ENCODE measurements at regions not wholly inside any gene's neighbourhood (a gene's known extent, or its start where the extent isn't known, plus 50 kb on each side); places are given as distances from the start of the nearest gene placed in this dataset.

DNA sequence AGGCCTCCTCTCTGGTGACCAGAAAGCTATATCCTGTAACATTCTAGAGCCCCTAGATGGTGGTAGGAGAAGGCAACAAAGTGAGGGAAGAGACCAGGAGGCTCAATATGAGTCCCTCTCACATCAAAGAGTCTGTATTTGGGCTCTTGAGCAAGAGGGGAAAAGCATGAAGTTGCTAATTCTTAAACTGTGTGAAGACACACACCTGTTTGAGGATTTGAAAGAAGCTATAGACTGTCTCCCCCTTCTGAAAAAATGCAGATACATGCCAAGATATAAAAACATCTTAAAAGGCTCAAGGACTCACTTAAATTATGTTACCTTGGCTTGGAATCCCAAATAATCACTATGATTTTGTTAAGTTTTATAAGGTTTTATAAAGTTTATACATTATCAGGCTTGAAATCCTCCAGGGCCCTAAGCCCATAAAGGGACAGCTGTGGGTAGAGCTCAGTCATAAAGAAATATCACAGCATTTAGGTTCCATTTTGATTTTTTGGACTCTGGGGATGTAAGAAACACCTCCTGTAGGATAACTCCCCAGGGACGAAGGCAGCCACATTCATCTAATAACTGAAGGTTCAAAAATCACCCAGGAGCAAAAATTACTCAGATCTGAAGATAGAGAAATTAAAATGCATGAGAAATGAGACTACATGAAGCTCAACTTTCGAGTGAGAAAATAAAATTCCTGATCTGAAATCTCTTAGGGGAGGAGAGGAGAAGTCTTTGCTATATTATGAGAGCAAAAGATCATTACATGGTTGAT is 136.1 kb upstream of the LGALSL start:
- DNase-seq (ENCODE audit: low read depth), result no peak

DNA sequence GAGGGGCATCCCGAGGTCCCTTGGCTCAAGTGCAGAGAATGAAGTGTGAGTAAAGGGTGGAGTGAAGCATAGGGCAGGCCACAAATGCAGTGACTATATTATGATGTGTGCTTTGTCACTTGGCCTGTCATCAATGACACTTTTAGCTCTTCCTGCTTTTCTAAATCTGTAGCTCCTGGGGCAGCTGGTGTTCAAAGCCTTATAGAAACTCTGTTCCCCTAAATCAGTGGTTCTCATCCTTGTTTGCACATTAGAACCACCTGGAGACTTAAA is 135.6 kb upstream of the LGALSL start:
- DNase-seq (ENCODE audit: low read depth), result no peak

DNA sequence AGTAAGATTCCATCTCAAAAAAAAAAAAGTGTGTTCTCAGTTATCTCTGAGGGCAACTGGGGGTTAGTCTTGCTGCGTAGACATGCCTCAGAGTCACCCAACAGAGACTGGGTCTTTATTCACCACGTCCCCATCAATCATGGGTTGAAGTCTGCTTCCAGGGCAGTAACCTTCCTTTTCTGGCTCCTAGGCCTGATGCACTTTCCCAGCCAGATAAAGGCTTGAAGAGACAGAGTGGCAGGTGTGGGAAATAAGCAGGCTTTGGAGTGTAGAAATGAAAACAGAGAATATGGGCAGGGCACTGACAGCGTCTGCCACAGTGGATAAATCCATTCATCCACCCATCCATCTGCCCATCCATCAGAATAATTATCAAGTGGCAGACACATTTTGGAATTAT is 134.1 kb upstream of the LGALSL start:
- DNase-seq (ENCODE audit: low read depth), result no peak

DNA sequence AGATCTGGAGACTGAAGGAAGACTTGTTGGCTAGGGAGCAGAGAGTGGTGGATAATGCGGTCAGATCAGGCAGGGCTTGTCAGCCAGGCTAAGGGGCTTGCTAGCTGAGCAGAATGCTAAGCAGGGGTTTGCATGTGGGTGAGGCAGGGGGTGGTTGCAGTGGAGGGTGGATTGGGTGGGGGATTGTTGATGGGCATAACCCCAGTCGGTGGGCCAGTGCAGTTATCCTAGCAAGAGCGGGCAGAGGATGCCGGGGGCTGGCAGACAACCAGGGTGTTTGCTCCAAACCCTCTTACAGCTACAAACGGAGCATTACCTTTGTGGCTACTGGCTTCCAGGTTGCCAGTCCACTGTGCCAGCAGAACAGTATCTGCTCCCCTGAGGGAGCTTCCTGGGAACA is 131.5 kb upstream of the LGALSL start:
- no peak for DNase-seq (ENCODE audit: low read depth)

DNA sequence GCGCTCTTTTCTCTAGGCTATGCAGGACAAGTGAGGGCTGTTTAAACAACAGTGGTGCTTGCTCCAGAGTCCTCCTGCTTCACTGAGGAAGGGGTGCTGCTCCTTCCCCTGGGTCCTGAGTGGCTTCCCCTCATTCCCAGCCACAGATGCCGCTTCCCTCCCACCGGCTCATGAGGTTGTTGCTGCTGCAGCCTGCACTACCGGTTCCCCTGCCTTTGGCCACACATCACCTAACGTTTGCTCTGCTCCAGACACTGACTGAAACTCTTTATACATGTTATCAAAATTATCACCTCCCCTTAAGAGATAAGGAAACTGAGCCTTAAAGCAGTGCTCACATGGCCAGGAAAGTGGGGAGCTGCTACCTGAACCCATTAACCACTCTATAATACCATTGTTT is 130.8 kb upstream of the LGALSL start:
- no peak for DNase-seq (ENCODE audit: low read depth)

DNA sequence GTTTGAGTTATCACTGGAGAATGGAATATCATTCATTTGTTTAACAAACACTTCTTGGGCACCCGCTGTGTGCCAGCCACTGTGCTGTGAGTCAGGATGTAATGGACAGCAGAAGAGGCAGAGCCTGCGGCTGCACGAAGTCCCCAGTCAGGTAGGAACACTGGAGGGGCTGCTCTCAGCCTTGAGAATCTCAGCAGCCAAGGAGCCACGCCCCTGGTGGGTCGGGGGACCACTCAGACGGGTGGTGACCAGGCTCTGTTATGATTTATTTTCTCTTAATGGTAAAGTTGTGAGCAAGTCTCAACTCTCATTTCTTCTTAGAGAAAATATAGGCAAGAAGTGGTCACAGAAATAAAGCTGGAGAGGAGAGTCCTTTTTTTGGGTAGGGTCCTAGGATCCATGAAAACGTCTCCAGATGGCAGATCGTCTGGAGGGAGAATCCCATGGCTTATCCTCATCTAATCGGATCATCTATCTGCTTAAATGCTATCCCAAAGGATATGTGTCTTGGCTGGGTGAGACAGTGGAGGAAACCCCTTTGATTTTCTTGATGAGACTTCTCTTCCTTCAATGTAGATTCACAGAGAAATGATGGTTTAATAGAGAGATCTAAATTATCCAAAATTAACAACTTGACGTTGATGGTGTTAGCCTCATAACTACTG is 129.1 kb upstream of the LGALSL start:
- DNase-seq (ENCODE audit: low read depth), result no peak

DNA sequence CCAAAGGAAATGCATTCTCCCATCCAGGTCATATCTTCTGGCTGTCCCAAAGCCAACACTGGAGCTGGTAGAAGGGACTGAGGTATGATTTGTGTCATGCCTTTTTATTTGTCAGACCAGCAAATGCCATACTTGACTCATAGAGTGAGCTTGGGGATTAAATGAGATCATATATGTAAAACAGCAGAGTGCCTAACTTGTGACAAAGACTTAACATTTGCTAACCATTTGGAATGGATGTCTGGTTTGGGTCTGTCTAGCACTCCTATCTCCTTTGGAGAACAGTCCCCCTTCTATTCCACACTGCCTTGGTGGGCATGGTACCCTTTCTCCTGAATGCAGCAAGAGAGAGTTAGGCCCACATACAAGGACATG is 128.5 kb upstream of the LGALSL start:
- DNase-seq (ENCODE audit: low read depth), result no peak

DNA sequence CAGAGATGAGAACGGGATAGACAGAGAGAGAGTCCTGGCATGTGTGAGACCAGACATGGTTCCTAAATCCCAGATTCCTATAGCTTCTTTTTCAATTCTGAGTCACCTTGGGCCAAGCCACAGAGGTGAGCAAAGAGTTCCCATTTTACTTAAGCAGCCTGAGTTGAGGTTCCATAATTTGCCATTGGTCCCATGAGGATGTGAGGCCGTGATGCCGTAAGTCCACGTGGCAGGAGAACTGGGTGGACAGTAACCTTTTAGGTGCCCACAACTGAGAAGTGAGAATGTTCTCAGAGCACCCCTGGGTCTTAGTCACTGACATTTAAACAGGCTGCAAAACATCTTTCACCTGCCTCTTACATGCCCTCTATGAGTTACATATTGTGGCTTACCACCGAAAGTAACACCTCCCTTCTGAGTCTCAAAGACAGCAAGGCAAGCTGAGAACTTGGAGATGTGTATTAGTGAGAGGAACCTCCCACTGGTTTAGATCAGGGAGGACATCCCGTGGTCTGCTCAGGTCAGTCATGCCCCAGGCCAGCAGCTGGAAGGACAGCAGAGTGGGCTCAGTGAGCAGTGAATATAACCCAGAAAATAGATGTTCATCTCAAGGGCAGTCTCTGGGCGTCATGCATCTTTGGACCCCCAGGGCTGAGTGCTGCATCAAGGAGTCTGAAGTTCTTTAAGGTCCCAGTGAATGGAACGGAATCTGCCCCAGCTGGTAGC is 127.9 kb upstream of the LGALSL start:
- DNase-seq (ENCODE audit: low read depth), result peak; percentile 6

DNA sequence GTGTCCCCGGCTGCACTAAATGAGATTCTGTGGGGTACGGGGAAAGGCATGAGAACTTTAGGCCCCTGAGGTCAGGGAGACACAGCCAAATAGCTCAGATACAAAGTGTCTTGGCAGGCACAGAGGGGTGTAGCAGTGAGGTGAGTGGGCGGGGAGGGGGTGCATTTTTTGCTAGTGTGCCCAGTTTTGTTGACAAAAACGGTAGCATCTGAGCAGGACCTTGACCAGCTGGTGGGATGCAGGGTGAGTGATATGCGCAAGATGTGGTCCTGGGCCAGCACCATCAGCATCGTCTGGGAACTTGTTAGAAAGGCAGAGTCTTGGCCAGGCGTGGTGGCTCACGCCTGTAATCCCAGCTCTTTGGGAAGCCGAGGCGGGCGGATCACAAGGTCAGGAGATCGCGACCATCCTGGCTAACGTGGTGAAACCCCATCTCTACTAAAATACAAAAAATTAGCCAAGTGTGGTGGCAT is 127.3 kb upstream of the LGALSL start:
- DNase-seq (ENCODE audit: low read depth), result no peak

DNA sequence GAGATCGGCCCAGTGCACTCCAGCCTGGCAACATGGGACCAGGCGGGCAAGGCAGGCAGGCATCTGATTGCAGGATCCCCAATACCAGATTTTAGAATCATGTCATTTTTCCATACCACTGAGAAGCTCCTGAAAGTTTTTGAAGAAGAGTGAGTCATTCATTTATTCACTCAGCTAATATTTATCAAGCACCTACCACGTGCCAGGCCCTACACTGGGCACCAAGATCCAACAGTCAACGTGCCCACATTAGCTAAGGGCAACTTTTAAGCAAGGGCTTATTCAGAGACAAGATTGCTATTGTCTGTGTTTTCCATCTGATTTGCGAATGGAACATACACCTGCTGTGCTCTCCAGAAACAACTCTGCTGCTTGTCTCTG is 126.8 kb upstream of the LGALSL start:
- no peak for DNase-seq (ENCODE audit: low read depth)

DNA sequence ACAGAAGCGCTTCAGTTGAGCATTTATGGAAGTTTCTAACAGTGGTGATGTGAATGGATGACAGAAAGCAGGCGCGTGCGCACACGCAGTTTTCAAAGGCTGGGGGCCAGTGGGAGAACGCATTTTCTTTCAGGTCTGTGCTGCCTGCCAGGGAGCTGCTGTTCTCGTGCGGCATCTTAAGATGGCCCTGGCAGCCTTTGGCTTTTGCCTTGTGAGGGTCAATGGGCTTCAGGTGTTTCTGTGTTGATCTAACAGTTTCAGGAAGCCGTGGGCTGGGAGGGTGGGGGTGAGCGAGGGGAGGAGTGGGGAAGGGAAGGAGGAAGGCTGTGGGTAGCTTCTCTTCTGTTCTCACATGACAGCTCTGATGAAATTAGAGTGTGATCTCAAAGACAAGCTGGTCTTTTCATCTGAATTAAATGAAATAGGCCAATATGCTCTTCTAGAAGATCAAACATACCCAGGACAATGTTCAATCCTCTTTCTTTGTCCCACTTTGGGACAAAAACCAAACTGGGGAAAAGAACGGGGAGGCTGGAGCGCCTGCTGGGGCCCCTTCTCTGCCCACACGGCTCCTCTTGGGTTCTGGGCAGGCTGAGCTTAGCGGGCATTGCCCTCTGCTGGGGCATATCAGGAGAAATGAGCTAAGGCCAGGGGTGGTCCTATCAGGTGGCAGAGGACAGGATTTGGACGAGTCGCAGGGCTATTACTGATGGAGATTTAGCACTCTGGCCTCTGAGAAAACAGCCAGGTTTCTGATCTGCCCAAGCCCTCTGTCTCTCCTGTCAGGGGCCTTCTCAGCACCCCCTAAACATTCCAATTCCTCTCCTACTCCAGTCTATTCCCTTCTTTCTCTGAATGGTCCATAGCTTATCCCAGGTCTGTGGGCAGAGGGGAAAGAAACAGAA is 126.2 kb upstream of the LGALSL start:
- peak; percentile 19 for DNase-seq (ENCODE audit: low read depth)

DNA sequence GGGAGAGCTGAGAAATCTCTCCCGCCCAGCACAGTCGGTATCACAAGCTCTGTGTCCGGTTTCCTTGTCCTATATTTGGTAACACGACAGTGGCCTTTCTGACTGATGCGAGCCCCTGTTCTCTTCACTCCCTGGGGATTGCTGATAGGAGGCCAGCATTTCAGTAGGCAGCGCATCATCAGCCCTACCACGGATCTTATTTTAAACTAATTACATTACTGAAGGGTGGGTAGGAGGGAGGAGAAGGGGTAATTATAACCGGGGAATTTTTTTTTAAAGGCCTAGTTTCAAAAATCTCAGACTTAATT is 125.6 kb upstream of the LGALSL start:
- DNase-seq (ENCODE audit: low read depth), result no peak

DNA sequence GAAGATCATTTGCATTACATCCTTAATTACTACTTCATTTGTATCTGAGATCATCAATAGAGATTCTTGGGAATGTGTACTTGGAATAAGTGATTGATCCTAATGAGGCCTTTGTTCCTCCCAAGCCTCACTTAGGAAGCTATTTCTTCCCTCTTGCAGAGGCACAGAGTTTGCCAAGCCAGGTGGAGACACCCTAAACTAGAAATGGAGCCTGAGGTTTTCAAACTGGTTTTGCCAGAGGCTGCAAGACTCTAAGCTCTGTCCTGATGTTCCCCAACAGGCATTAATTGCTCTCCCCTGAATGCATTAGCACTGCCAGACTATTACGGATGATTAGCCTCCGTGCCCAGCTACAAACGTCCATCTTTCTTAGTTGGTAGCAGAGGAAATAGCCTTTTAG is 125.2 kb upstream of the LGALSL start:
- DNase-seq (ENCODE audit: low read depth), result no peak

DNA sequence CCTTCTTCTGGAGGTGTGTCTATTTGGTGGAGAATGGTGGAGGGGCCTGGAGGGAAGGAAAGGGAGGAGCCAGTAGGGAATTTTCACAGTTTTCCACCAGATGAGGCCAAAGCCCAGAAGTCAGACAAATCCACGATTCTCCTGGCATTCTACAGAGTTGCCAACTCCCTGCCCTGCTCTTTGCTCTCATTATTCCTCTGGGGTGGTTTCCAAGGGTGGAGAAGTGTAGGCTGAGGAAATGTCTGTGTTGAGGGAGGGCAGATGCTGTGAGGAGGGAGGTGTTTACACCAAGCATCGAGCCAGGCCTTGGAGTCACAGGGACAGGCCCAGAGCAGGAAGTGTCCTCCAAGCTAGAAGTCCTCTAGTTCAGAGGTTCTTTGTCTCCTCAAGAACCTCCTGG is 124.1 kb upstream of the LGALSL start:
- DNase-seq (ENCODE audit: low read depth), result no peak

DNA sequence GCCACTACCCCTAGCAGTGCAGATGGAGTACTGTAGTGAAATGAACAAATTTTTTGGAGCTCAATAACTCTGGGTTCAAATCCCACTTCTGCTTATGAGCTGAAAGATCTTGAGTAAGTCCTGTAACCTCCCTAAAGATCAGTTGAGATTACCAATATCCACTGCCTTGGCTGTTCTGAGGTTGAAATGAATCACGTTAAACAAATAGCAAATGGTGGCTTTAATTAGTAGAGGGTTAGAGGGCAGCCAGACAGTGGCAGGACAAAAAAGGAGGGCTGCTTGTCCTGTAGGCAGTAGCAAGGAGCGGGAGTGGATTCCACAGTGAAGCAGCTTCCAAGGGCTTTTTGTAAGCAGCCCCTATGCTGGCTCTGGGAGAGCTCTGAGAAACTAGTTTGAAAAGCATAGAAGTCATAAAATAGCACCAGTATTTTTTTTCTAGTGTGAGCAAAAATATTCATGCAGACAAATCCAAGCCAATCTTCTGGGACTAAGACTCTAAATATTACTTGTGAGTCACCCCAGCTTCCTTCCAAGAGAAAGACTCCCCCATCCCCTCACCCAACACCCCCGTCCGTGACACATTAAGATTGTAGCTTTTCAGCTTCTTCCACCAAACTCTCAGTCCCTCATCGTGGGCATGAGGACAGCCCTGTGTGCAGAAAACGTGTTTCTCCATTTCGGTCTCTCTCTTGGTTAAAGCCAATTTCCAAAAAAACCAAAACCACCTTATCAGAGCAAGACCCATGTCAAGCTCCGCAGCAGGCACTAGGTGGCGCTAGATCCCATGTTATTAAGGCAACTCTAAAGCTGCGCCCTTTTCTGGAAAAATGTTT is 123.5 kb upstream of the LGALSL start:
- DNase-seq (ENCODE audit: low read depth), result peak; percentile 64

DNA sequence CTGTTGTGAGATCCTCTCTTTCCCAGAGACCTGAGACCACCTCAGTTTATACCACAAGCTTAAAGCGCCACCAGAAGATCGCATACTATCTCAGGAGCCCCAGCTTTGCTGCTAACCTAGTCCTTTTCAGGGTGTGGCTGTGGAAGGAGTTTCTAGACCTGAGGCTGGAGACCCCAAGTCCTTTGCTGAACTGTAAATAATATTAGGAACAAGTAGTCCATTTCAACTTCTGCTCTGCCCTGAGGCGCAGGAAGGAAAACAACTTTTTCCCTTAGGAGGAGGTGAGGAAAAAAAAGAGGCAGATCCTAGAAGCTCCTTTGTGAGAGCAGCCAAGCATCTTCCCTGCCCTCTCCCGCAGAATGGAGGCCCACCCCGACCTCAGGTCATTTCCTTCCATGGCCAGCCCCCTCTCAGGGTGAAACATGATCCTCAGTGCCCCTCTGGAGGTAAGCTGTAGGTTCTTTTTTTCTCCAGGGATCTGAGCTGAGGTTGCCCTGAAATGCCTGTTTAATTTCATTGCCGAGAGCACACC is 122.8 kb upstream of the LGALSL start:
- no peak for DNase-seq (ENCODE audit: low read depth)

DNA sequence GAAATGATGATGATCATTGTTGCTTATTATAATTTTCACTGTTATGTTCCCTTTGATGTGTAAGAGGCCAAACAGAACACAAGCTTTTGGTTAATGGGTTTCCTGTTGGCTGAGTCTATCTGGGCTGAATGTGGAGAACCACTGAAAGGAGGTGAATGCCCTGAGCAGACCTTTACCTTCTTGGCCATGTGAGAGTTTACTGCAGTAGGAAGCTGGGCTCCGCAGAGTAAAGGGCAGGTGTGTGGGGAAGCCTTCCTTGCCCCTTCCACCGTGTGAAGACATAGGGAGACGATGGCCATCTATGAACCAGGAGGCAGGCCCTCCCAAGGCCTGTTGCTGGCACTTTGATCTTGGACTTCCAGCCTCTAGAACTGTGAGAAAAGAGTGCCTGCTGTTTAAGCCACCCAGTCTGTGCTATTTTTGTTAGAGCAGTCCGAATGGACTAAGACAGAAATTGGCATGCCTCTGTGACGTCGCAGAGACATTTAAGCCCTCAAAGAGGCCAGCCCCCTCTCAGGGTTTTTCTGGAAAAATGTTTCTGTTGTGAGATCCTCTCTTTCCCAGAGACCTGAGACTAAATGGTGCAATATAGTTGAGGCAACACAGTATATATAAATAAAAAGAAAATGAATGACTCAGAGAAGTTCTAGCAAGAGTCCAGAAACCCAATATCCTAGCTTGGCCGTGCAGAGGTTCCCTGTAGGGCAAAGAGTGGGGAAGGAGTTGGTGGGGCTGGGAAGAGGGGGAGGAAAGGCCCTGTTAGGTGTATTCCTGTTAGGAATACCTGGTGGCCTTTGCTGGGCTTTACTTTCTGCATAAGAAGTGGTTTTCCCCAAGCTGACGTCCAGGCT is 121.9 kb upstream of the LGALSL start:
- DNase-seq (ENCODE audit: low read depth), result no peak

DNA sequence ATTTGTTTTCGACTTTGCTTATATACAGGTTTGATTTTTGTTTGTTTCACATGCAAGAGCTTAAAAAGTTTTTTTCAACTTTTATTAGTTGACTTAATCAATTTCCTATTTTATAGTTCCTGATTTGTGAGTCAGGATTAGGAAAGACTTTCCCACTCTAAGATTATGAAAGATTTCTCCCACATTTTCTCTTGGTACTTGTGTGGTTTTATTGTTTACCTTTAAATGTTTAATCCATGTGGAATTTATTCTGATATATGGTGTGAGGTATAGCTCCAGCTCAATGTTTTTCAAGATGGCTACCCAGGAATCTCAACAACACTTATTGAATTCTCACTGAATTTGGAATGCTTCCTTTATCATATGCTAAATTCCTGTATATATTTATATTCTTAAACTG is 117.8 kb upstream of the LGALSL start:
- no peak for DNase-seq (ENCODE audit: low read depth)

DNA sequence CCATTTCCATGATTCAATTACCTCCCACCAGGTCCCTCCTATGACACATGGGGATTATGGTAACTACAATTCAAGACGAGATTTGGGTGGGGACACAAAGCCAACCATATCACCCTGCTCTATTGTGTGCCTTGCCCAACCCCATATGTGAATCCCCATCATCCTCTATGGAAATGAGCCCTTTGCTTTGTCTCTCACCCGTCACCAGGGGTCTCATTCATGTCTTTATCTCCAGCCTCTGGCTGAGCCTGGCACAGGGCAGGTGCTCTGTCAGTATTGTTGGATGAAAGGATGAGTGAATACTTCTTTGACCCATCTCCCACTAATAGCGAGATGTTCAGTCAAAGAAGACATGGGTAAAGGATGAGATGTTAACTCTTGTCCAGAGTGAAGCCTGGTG is 116.6 kb upstream of the LGALSL start:
- DNase-seq (ENCODE audit: low read depth), result no peak

DNA sequence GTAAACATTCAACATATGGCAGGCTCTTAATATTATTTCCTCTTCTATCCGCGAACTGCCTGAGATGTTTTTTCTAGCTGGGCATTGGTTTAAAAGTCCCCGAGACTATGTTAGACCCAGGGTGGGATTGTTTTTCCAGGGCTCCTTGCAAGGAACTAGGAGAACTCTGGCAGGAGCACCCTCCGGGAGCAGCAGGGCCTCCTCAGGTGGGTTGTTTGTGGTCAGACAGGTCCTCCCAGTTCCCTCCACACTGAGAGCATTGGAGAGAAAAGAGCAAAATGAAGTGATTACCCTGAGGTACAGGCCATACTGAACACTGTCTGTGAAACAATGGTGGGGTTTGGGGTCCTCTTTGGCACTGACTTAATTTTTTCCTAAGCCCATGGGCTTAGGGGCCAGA is 115.9 kb upstream of the LGALSL start:
- DNase-seq (ENCODE audit: low read depth), result no peak
